GM23248 (cell line): ENCODE measurements at regions not wholly inside any gene's neighbourhood (a gene's known extent, or its start where the extent isn't known, plus 50 kb on each side); places are given as distances from the start of the nearest gene placed in this dataset.

Experiments used
- DNase-seq: peaks from one replicate; pipeline ENCODE4 v3.0.0-alpha.2; 2015
- H2AFZ ChIP-seq: fragments of 200-600 bp; sonication (generic); 2 replicates; pipeline ENCODE4 v1.6.1; 2016; ENCODE audit warnings: antibody characterized with exemption
- H3F3A ChIP-seq: fragments of 200-600 bp; sonication (generic); 2 replicates; pipeline ENCODE4 v1.6.1; 2016; ENCODE audit warnings: mild to moderate bottlenecking, antibody characterized with exemption, mixed run types; ENCODE audit not compliant: insufficient read depth
- H3K27ac ChIP-seq: fragments of 200-600 bp; sonication (generic); 2 replicates; pipeline ENCODE4 v1.5.1; 2016; ENCODE audit warnings: mild to moderate bottlenecking
- H3K27me3 ChIP-seq: fragments of 200-600 bp; sonication (generic); replicated peaks from 2 replicates; pipeline ENCODE4 v1.6.1; 2016; ENCODE audit warnings: mild to moderate bottlenecking; ENCODE audit not compliant: insufficient read depth
- H3K36me3 ChIP-seq: fragments of 200-600 bp; sonication (generic); 2 replicates; pipeline ENCODE4 v1.6.1; 2016; ENCODE audit warnings: low read depth, mild to moderate bottlenecking
- H3K4me1 ChIP-seq: fragments of 200-600 bp; sonication (generic); 2 replicates; pipeline ENCODE4 v1.6.1; 2016; ENCODE audit warnings: mild to moderate bottlenecking; ENCODE audit not compliant: insufficient read depth
- H3K4me2 ChIP-seq: fragments of 200-600 bp; sonication (generic); one replicate; pipeline ENCODE4 v1.6.1; 2016; ENCODE audit warnings: mild to moderate bottlenecking; ENCODE audit not compliant: unreplicated experiment
- H3K4me3 ChIP-seq: fragments of 200-600 bp; sonication (generic); 2 replicates; pipeline ENCODE4 v1.5.1; 2016; ENCODE audit warnings: mild to moderate bottlenecking
- H3K79me2 ChIP-seq: fragments of 200-600 bp; sonication (generic); 2 replicates; pipeline ENCODE4 v1.6.1; 2016; ENCODE audit warnings: mild to moderate bottlenecking; ENCODE audit not compliant: insufficient read depth
- H3K9ac ChIP-seq: fragments of 200-600 bp; sonication (generic); 2 replicates; pipeline ENCODE4 v1.6.1; 2016; ENCODE audit warnings: mild to moderate bottlenecking
- H3K9me2 ChIP-seq: fragments of 200-600 bp; sonication (generic); 2 replicates; pipeline ENCODE4 v1.6.1; 2016; ENCODE audit warnings: mixed run types, mild to moderate bottlenecking, moderate library complexity; ENCODE audit not compliant: insufficient read depth
- H3K9me3 ChIP-seq: fragments of 200-600 bp; sonication (generic); one replicate; pipeline ENCODE4 v1.6.1; 2017; ENCODE audit warnings: low read depth
- H4K20me1 ChIP-seq: fragments of 200-600 bp; sonication (generic); 2 replicates; pipeline ENCODE4 v1.6.0; 2016; ENCODE audit not compliant: insufficient read depth
- EZH2 ChIP-seq: fragments of 200-600 bp; sonication (generic); IDR thresholded peaks from 2 replicates; pipeline ENCODE4 v1.6.1; 2018; ENCODE audit warnings: antibody characterized with exemption, mild to moderate bottlenecking; ENCODE audit not compliant: insufficient read depth, poor library complexity, severe bottlenecking
- EZH2phosphoT487 ChIP-seq: fragments of 200-600 bp; sonication (generic); IDR thresholded peaks from 2 replicates; pipeline ENCODE4 v1.6.1; 2018; ENCODE audit warnings: antibody characterized with exemption, moderate library complexity, mild to moderate bottlenecking, low read depth; ENCODE audit not compliant: insufficient read depth
- WGBS, 2 experiments: methylation state at CpG; one replicate each; pipeline ENCODE4 v1.1.6; 2015 to 2017; ENCODE audit warnings: low lambda C conversion rate in 2 of 2, low coverage in 1 of 2; ENCODE audit errors: missing lambda C conversion rate in 2 of 2; 5-methylcytosine and 5-hydroxymethylcytosine counted together
- in situ Hi-C: fragments of 300-500 bp; cut with MboI; formaldehyde crosslinking; loops from 2 replicates; pipeline ENCODE4 v1.15.0; 2020

DNA sequence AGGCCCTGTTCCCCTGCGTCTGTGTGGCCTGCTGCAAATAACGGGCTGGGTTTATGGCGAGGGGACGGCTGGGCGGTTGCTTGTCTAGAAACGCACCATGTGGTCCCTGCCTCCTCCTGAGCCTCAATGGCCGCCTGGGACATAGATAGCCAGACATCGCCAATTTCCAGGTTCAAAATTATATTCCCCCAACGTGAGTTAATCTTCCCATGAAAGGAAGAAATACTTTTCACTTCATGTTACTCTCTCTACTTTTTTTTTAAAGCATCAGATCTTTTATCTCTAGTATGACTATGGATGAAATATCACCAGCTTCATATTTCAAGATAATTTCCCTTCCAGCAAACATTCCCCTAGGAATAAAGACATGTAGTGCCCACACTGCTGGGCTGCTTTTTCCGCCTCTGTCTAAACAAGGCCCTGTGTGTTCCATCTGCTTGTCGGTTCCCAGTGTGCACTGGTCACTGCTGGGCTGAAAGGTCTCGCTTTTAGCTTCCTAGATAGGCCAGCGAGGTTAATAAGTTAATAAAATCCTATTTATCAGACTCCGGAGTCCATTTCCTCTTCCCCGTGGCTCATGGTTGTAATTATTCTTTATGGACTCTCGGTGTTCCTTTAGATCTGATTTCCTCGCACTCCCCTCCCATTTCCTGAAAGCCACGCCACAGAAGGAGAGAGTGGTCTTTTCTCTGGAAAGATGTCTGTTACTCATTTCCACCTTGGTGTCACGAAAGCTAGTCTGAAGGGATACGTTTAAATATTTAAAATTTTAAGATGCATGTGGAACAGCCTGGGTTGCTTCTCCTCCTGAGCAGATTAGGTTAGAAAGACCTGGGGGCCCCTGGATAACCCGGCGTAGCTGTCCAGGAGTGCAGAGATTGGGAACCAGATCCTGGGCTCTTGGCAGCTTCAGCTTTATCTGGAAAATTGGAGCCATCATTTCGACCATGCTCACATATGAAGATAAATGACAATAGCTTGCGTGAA, 196.6 kb upstream of the COPS8 start:
- no peak overlapping the region for H3K9ac ChIP-seq
- H3K4me2 ChIP-seq: no peak overlapping the region
- no peaks in the 10 kb centered on the region for H3K36me3 ChIP-seq
- no peak for DNase-seq
- no peaks in the 10 kb centered on the region for H4K20me1 ChIP-seq
- H3K9me3 ChIP-seq: no peaks in the 10 kb centered on the region
- H3K79me2 ChIP-seq: no peaks in the 10 kb centered on the region
- WGBS, 2 experiments: 84 to 85% methylated on average over 24 of the region's 24 CpGs
- peaks cover 12% of the 10 kb centered on the region for H3F3A ChIP-seq
- no peaks in the 10 kb centered on the region for H3K27me3 ChIP-seq
- H3K9me2 ChIP-seq: no peaks in the 10 kb centered on the region
- no peak overlapping the region for H3K4me3 ChIP-seq
- H3K27ac ChIP-seq: no peak overlapping the region
- TF ChIP-seq EZH2phosphoT487: no peak
- TF ChIP-seq EZH2: no peak
- H2AFZ ChIP-seq: no peak overlapping the region
- in situ Hi-C loops: no loop called here
- H3K4me1 ChIP-seq: peaks cover 12% of the 10 kb centered on the region

DNA sequence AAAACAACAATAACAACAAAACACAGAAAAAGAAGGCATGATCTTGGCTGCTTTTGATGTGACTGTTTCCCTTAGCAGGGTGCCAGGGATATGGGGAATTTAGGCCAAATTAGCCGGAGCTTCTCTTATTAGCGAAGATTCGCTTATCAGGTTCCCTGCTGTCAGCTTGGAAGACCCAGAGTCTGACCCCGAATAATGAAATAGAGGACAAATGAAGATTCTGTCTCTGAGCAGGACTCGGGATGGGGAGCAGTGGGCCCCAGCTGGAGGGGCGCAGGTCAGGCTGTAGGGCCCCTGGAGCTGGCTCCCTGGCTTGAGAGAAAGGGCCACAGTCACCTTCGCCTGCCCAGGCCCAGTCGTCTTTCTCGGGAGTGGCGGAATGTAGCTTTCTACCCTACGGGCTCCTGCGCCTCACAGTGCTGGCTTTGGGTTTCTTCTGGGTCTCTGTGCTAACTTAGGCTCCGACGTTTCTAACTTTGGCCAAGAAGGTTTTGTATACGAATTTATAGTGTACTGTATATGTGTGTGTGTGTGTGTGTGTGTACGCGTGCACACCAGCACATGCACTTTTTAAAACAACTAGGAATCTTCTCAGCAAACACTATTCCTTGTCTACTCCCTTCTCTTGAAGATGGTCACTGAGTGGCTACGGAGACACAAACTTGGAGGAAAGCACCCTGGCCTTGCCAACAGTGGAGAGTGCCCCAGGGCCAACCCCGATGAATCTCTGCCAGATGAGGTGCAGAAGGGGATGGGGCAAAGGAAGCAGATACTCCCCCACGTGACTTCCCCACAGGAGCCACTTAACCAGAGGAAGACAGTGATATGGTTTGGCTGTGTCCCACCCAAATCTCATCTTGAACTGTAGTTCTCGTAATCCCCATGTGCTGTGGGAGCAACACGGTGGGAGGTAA, 195.6 kb upstream of the COPS8 start:
- Histone ChIP-seq H3K9me2 (no peaks in the 10 kb centered on the region), H3K4me2 (no peak overlapping the region), H3K4me1 (peaks cover 12% of the 10 kb centered on the region), H3K36me3 (no peaks in the 10 kb centered on the region), H3K27ac (no peak overlapping the region), H3K4me3 (no peak overlapping the region), H4K20me1 (no peaks in the 10 kb centered on the region), H3K79me2 (no peaks in the 10 kb centered on the region), H3K27me3 (no peaks in the 10 kb centered on the region), H3K9me3 (no peaks in the 10 kb centered on the region), H3F3A (peaks cover 12% of the 10 kb centered on the region), H2AFZ (no peak overlapping the region), H3K9ac (no peak overlapping the region)
- WGBS, 2 experiments: 95 to 96% methylated on average over 22 of the region's 22 CpGs
- in situ Hi-C loops: no loop called here
- DNase-seq: no peak
- no peak for TF ChIP-seq EZH2
- TF ChIP-seq EZH2phosphoT487: no peak

DNA sequence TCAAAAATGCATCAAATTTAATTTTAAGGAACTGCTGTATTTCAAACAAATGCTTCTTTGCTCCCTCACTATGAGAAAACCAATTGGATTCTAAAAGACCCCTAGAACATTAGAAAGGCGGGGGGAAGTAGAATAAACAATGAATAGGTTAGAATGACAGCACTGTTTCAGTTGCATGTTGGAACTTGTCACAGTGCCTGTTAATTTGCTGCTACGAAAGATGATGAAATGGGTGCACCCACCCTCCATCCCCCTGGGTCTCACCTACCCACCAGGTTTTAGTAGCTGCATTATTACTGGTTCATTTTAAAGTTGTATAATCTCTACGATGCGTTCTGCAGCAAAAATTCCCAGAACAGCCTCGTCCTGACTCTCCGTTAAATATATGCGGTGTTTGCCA, 193.0 kb upstream of the COPS8 start:
- DNase-seq: no peak
- Histone ChIP-seq H3K4me3 (no peak overlapping the region), H3K36me3 (no peaks in the 10 kb centered on the region), H3K9ac (no peak overlapping the region), H3K27me3 (no peaks in the 10 kb centered on the region), H3K9me3 (no peaks in the 10 kb centered on the region), H4K20me1 (no peaks in the 10 kb centered on the region), H3K27ac (no peak overlapping the region), H3F3A (peaks cover 7% of the 10 kb centered on the region), H3K4me2 (no peak overlapping the region), H3K4me1 (peaks cover 6% of the 10 kb centered on the region), H3K79me2 (no peaks in the 10 kb centered on the region), H2AFZ (no peak overlapping the region), H3K9me2 (no peaks in the 10 kb centered on the region)
- no peak for TF ChIP-seq EZH2
- no peak for TF ChIP-seq EZH2phosphoT487
- in situ Hi-C loops: no loop called here
- 80 to 81% methylated on average over 7 of the region's 7 CpGs for WGBS, 2 experiments

DNA sequence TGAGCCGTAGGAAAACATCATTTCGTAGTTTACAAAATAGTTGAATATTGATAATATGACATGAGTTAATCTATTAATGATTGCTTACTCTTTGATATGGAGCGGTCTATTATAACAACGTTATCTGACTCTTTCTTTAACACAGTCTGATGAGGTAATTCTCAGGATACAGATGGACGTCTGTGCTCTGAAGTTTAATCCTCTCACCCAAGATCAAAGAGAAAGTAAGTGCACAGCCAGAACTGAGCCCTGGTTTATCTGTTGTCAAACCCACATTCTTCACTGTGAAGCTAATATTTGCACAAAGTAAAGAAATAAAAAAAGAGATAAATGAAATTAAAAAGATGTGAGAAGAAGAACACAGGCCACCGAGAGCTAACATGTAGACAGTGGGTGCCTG, 190.9 kb upstream of the COPS8 start:
- H2AFZ ChIP-seq: no peak overlapping the region

More for the DNA sequence above, 190.9 kb upstream of the COPS8 start:
- in situ Hi-C loops: no loop called here
- TF ChIP-seq EZH2 (no peak), EZH2phosphoT487 (no peak)
- Histone ChIP-seq H3K36me3 (no peaks in the 10 kb centered on the region), H3K4me1 (no peaks in the 10 kb centered on the region), H3K27ac (no peak overlapping the region), H3F3A (no peaks in the 10 kb centered on the region), H3K4me2 (no peak overlapping the region), H3K4me3 (no peak overlapping the region), H3K9me2 (no peaks in the 10 kb centered on the region), H3K9ac (no peak overlapping the region), H3K9me3 (no peaks in the 10 kb centered on the region), H3K79me2 (no peaks in the 10 kb centered on the region), H3K27me3 (no peaks in the 10 kb centered on the region), H4K20me1 (no peaks in the 10 kb centered on the region)
- WGBS, 2 experiments: 76 to 80% methylated on average over 6 of the region's 6 CpGs
- no peak for DNase-seq
